WTC11 (cell line): ENCODE measurements at regions not wholly inside any gene's neighbourhood (a gene's known extent, or its start where the extent isn't known, plus 50 kb on each side); places are given as distances from the start of the nearest gene placed in this dataset.

Source experiments
- JUN ChIP-seq: sonication (generic); formaldehyde crosslinking; IDR thresholded peaks from 2 replicates; pipeline ENCODE4 v1.8.0; 2023; ENCODE audit warnings: mild to moderate bottlenecking, missing genetic modification reagents
- MYBL2 ChIP-seq: sonication (generic); formaldehyde crosslinking; IDR thresholded peaks from 2 replicates; pipeline ENCODE4 v1.8.1; 2023; ENCODE audit warnings: mild to moderate bottlenecking, moderate library complexity, missing genetic modification reagents
- TEAD4 ChIP-seq: sonication (generic); formaldehyde crosslinking; IDR thresholded peaks from 2 replicates; pipeline ENCODE4 v1.8.0; 2022; ENCODE audit warnings: mild to moderate bottlenecking, missing genetic modification reagents
- ZNF416 ChIP-seq: fragments of 250-450 bp; sonication (Bioruptor Pico); IDR thresholded peaks from 2 replicates; pipeline ENCODE4 v1.9.0; 2021; ENCODE audit warnings: mild to moderate bottlenecking, inconsistent platforms
- TF ChIP-seq, protein P1 (sequence below): fragments of 200-600 bp; IDR thresholded peaks from 2 replicates; pipeline ENCODE4 v1.8.0; 2022; ENCODE audit warnings: antibody characterized with exemption
- TF ChIP-seq, protein P2 (sequence below): sonication (generic); formaldehyde crosslinking; IDR thresholded peaks from 2 replicates; pipeline ENCODE4 v1.8.1; 2023; ENCODE audit warnings: mild to moderate bottlenecking, missing genetic modification reagents, moderate library complexity
- TF ChIP-seq, protein P3 (sequence below): sonication (generic); formaldehyde crosslinking; IDR thresholded peaks from 2 replicates; pipeline ENCODE4 v1.8.0; 2022; ENCODE audit warnings: mild to moderate bottlenecking, missing genetic modification reagents

DNA sequence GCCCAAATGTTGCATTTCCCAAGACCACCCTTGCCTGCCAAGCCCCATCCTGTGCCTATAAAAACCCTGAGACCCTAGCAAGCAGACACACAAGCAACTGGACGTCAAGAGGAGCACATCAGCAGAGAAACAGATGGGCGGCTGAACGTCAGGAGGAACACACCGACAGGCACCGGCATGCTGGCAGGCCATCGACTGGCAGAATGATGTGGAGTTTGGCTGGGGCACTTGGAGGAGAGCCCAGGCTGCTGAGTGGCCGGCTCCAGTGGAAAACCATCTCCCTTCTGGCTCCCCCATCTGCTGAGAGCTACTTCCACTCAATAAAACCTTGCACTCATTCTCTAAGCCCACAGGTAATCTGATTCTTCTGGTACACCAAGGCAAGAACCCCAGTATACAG, 130.1 kb downstream of the SLC41A2 start:
- TF ChIP-seq, protein P1, sequence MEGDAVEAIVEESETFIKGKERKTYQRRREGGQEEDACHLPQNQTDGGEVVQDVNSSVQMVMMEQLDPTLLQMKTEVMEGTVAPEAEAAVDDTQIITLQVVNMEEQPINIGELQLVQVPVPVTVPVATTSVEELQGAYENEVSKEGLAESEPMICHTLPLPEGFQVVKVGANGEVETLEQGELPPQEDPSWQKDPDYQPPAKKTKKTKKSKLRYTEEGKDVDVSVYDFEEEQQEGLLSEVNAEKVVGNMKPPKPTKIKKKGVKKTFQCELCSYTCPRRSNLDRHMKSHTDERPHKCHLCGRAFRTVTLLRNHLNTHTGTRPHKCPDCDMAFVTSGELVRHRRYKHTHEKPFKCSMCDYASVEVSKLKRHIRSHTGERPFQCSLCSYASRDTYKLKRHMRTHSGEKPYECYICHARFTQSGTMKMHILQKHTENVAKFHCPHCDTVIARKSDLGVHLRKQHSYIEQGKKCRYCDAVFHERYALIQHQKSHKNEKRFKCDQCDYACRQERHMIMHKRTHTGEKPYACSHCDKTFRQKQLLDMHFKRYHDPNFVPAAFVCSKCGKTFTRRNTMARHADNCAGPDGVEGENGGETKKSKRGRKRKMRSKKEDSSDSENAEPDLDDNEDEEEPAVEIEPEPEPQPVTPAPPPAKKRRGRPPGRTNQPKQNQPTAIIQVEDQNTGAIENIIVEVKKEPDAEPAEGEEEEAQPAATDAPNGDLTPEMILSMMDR = no peak
- TF ChIP-seq ZNF416 (CRISPR knock-in tag) (no peak), TEAD4 (no peak), MYBL2 (CRISPR knock-in tag) (no peak), JUN (no peak)
- TF ChIP-seq, protein P2, sequence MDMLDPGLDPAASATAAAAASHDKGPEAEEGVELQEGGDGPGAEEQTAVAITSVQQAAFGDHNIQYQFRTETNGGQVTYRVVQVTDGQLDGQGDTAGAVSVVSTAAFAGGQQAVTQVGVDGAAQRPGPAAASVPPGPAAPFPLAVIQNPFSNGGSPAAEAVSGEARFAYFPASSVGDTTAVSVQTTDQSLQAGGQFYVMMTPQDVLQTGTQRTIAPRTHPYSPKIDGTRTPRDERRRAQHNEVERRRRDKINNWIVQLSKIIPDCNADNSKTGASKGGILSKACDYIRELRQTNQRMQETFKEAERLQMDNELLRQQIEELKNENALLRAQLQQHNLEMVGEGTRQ (CRISPR knock-in tag) = no peak
- TF ChIP-seq, protein P3, sequence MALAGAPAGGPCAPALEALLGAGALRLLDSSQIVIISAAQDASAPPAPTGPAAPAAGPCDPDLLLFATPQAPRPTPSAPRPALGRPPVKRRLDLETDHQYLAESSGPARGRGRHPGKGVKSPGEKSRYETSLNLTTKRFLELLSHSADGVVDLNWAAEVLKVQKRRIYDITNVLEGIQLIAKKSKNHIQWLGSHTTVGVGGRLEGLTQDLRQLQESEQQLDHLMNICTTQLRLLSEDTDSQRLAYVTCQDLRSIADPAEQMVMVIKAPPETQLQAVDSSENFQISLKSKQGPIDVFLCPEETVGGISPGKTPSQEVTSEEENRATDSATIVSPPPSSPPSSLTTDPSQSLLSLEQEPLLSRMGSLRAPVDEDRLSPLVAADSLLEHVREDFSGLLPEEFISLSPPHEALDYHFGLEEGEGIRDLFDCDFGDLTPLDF (CRISPR knock-in tag) = no peak
